GM18511 (cell line): ENCODE measurements at regions not wholly inside any gene's neighbourhood (a gene's known extent, or its start where the extent isn't known, plus 50 kb on each side); places are given as distances from the start of the nearest gene placed in this dataset.
"Not testable (repeated sequence)": the region's sequence is repeated elsewhere in the genome, so short reads cannot be mapped to it uniquely, and the experiment has no call there.

Experiments
- ATAC-seq: cut with Tn5 transposase; IDR thresholded peaks from one replicate; pipeline ENCODE4 v1.9.1; 2021; ENCODE audit warnings: mild to moderate bottlenecking, moderate library complexity; ENCODE audit not compliant: unreplicated experiment

DNA sequence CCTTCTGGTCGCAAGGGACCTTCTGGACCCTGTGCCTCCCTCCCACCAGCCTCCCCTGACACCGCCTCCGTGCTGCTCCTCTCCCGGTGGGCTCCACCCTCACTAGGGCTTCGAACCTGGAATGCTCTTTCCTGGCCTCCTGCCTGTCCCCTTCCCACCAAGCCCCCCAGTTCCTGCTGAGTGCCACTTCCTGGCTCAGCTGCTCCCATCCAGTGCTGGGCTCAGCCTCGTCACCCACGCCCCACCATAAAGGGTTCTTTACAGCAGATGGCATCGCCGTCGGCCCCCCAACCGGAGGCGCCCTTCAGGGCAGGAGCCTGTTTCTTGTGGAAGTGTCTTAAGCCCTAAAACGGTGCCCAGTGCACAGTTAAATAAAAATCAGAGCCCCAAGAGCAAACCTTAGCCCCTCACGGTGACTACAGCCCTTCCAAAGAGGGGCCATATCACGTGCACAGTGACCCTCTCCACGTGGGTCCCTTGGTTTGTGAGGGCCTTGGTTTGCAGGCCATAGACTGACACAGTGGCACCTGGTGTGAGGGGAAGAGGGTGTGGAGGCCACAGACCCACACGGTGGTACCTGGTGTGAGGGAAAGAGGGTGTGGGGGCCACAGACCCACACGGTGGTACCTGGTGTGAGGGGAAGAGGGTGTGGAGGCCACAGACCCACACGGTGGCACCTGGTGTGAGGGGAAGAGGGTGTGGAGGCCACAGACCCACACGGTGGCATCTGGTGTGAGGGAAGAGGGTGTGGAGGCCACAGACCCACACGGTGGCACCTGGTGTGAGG is 111.4 kb downstream of the METRNL start:
- no peak for ATAC-seq

DNA sequence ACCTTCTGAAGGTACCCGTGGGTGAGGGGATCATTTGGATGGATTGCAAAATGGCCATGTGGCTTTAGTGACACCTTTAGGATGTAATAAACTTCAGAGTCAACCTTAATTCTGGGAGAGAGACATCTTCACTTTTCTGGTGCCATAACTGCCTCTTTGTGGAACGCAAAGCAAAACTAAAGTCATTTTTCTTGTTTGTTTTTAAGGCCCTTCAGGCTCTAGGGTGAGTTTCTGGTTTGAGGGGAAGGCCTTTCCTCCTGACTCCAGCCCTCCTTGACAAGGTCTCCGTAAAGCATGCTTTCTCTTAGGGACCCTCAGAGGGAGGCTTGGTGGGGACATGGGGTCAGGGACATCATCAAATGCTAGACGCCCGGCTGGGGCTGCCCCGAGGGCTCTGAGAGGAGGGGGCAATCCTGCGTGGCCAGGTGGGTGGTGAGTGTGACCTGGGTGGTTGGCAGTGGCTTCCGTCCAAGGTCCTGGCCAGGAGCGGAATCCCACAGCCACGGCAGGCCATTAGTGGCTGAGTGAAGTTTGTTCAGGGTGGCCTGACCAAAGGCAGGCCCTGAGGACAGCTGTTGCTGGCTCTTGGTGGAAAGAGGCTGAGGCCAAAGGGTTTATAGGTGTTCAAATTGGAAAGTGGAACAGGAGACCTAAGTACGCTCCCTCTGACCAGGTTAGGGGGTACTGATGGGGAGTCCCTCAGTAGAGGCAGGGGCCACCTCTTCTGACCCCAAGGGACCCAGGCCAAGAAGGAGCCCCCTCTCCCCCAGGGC is 112.2 kb downstream of the METRNL start:
- ATAC-seq = no peak

DNA sequence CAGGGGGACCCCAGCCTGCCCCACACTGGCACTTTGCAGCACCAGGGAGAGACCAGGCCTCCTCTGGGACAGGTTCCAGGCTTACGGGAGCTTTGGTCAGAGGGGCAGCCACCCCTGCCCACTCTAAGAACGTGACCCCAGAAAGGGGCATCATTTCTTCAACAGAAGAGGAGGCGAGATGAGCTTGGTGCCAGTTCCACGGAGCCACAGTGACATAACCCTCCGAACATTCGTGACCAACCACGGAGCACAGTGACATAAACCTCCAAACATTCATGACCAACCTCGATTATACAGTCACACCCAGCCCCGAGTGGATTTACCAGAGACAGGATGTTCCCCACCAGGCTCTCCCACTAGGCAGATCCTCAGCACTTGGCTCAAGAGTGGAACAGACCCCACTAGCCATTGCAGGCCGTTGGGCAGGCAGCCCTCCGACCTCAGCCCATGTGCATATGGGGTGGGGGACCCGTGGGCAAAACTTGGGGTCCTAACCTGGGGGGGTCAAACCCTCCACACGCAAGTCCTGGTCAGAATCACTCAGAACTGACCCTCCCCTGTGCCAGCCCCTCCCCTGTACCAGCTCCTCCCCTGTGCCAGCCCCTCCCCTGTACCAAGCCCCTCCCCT is 112.9 kb downstream of the METRNL start:
- ATAC-seq = no peak

DNA sequence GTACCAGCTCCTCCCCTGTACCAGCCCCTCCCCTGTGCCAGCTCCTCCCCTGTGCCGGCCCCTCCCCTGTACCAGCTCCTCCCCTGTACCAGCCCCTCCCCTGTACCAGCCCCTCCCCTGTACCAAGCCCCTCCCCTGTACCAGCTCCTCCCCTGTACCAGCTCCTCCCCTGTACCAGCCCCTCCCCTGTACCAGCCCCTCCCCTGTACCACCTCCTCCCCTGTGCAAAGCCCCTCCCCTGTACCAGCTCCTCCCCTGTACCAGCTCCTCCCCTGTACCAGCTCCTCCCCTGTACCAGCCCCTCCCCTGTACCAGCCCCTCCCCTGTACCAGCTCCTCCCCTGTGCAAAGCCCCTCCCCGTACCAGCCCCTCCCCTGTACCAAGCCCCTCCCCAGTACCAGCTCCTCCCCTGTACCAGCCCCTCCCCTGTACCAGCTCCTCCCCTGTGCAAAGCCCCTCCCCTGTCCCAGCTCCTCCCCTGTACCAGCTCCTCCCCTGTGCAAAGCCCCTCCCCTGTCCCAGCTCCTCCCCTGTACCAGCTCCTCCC is 113.5 kb downstream of the METRNL start:
- not testable (repeated sequence) for ATAC-seq

DNA sequence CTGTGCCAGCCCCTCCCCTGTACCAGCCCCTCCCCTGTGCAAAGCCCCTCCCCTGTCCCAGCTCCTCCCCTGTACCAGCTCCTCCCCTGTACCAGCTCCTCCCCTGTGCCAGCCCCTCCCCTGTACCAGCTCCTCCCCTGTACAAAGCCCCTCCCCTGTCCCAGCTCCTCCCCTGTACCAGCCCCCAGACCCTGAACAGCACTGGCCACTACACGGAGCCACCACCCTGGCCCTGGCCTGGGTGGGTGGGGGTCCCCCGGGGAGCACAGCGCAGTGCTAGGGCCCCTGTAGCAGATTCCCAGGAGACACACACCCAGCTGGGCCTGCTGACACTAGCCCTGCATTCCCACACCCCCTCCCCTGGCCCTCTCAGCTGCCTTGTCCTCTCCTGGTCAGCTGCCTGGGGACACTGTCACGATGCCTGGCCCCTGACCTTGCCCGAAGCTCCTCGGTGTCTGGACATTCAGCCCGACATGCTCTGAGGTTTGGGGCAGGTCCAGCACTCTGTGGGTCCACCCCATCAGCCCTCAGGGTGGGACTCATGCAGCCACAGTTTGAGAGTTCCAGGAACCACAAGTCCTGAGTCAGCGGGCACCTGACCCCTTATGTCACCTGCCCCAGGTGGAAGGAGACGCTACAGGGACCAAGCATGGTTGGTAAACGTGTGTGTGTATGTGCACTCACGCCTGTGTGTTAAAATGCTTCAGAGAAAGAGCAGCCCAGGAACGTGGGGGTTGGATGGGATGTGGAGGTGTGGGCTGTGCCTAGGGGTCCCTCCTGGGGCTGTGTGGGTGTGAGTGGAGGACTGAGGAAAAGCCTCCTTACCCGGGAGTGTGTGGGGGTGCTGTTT is 114.2 kb downstream of the METRNL start:
- no peak for ATAC-seq

DNA sequence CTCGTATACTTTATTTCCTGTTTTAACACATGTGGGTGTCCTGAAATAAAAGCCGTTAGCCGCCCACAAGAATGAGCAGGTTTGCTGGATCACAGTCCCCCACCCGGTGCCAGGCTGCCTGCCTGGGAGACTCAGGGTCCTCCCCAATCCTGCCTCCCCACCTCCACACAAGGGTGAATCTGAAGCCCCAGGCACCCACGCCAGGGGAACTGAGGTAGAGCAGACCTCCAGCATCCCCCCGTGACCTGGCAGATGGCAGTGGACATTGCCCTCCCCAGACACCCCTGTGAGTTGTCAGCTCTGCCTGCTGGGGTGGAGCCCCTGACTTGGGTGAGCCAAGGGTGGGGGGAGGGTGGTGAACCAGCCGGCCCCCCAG is 114.8 kb downstream of the METRNL start:
- ATAC-seq = no peak

DNA sequence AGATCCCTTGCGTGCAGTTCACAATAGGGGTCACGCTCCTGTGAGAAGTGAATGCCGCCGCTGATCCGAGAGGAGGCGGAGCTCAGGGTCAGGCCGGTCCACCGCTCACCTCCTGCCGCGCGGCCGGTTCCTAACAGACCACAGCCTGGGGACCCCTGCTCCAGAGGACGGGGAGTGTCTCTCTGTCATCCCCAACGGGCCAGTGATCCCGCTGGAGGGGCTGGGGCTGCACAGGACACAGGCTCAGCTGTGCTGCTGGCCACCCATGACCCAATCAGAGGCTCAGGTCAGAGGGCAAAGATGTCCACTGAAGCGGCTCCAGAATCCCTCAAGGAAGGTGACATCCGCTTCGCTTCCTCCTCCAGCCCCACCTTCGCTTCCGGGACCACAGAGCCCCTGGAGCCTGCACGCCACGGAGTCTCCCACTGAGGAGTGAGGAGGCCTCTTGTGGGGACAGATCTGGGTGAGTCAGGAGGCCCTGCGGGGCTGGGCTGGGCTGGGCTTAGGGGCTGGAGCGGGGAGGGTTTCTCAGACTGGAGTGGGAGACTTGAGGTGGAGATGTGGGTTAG is 115.4 kb downstream of the METRNL start:
- ATAC-seq = no peak

DNA sequence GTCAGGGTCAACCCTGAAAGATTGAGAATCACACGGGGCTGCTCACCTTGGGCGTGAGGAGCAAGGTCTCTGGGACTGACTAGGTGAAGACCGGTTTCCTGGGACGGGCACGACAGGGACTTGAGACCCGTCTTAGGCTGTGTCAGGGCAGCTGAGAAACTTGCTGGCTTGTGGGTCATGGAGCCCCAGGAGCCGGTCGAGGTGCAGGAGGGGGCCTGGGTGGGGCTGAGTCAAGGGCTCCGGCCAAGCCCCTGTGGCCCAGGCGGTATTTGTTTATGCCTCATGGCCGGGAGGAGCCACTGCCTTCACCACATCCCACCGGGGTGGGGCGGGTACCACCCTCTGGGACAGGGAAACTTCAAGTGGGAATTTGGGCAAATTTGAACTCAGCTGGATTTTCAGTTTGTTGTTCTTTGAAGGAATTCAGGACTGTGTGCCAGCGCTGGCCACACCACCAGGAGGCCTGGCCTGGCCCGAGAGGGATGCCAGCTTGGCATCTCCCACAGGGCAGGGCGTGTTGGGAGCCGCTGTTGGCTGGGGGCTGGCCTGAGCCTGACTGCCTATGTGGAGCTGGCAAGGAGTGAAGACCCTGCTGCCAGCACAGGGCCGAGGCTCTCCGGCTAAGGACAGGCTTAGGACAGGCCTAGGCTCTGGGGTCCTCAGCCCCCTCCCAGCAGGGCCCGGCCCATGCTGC is 116.1 kb downstream of the METRNL start:
- no peak for ATAC-seq

DNA sequence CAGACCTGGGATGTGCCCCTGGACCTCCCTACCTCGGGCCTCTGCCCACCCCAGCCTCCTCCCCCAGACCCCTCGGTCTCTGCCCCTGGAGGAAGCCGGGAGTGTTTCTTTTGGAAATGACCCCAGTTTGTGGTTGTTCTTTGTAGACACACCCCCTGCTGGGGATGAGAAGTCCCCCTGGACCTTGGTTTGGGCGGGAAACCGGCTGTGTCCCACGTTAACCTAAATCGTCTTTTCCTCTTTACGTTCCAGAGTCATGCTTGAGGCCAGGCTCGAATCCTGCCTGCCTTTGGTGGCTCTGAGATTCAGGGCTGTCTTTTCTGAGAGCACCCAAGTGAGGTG is 116.6 kb downstream of the METRNL start:
- ATAC-seq = no peak

DNA sequence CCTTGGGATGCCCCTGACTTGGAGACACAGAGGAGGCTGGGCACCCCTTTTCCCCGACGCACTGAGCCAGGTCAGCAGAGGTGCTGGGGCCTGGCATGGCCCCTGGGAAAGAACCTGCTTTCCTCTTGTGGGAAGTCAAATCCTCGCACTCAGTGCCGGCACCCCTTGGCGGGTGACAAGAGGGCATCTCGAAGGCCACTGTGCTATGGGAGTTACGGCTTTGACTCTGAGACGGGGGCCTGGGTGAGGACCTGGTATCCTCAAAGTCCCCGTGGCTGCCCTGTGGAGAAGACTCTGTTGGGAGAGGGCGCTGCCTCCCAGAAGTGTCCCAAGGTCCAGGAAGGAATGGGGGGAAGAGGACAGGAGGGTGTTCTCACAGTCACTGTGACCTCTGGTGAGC is 117.0 kb downstream of the METRNL start:
- ATAC-seq = no peak

DNA sequence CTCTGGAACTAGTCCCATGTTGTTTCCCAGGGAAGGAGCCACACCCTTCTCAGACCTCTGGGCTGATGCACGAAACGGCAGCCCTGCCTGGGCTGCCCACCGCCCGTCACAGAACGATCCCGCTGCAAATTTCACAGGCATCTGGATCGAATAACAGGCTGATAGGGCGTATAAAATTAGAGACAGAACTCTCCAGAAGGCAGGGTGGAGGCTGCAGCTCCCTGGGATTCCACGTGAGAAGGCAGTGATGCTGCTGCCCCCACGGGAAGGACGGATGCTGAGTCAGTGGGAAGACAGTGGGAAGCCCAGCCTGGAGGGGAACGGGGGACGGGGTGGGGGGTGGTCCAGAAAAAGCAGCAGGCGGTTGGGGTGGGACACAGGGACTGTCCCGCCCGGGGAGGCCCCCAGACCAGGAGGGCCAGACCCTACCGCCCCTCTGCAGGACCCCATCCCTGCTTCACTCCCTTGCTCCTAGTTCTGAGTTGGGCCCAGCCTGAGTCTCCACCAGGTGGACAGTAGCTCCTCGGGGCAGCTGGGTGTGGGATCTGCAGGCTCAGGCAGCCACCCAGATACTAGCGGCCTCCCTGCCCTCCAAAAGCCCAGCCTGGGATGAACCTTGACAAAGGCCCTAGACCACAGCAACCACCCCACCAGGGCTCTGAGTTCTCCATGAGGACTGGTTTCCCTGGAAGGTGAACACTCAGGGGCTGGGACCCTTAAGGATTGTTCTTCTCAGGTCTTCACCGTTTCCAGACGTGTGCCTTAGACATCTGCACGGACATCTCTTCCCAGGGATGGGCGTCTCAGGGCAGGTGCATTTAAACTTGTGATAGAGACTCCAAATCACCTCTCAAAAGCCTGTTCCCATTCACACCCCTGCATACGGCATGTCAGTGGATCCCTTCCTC is 117.8 kb downstream of the METRNL start:
- ATAC-seq = no peak

DNA sequence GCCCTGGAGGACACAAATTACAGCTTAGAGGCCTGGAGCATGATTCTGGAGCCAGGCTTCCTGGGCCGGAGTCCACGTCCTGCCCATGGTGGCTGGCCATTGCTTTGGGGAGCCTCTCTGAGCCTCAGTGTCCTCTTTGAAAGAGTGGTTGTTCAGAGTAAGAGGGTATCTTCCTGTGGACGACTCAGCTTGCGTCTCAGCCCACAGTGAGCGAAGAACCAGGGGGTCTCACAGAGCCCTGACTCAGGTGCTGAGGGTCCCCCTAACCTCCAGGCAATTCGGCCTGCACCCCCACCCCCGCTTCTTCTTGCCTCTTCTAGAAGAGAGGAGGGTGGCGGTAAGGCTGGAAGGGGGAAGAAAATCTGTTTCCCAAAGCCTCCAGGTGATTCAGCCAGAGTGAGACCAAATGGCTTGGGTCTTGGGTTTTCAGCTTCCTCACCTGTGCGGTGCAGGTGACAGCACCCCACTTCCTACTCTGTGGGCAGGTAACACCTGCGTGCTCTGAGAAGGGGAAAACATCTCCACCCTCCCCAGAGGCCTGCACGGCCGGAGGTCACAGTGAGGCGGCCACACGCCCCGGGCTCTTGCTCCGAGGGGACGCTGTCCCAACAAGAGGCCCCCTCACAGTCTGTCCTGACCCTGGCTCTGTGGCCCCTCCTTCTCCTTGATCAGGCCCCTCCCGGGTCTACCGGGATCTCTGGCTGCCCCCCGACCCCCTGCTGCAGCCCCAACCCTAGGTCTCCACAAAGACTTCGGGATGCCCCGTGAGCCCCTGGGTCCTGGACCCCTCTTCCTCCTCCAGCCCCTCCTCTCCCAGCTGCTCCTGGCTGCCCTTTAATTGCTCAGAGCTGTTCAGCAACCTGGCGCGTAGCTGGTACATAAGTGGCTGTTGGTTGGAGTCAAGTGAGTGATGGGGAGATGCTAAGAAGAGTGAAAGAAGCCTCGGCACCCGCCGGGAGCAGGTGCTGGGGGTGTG is 119.2 kb downstream of the METRNL start:
- ATAC-seq = no peak

DNA sequence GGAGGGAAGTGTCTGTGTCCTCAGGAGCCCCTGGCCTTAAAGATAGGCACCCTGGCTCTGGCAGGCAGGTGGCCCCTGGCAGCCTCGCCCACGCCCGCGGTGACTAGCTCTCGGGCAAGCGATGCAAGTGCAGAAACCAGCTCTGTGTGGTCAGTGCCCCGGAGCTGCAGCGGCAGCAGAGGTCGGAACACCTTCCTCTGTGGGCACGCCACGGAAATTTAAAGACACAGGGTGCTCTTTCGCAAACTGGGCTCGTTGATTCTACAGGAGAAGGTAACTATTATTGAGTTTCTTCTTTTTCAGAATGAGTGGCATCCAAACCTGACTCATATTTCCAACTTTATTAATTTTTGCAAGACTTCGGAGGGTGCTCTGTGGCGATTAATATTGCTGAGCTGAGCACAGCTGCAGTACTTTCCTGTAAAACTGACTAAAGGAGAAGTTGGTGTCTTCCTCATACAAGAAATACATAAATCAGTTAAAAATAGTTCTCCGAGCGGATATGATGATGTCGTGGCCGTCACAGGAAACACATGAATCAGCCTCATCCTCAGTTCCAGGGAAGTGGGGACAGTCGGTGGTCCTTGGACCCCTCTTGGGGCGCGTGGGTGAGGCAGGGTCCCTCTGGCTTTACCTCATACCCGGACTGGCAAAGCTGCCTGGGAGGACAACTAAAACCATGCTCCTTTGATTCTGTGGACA is 120.2 kb downstream of the METRNL start:
- ATAC-seq = no peak

DNA sequence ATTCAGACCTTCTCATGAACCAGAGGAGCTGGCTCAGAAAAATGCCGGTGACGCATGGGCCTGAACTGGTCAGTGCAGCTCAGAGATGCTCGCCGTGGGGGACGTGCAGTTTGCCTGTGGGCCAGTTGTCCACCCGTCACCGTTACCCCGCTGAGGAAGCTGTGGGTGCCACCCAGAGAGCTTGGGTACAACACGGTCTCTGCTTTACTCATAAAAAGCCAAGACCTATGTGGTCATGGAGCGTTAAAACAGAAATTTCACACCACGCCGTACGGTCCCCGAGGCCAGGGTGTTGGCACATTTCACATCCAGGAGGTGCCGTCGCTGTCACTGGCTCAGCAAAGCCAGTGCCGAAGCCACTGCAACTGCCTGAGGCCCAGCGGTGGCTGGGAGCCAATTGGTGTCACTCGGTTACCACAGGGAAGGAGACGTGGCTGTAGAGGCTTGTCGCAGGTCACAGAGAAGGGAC is 120.9 kb downstream of the METRNL start:
- peak; percentile 64 for ATAC-seq

DNA sequence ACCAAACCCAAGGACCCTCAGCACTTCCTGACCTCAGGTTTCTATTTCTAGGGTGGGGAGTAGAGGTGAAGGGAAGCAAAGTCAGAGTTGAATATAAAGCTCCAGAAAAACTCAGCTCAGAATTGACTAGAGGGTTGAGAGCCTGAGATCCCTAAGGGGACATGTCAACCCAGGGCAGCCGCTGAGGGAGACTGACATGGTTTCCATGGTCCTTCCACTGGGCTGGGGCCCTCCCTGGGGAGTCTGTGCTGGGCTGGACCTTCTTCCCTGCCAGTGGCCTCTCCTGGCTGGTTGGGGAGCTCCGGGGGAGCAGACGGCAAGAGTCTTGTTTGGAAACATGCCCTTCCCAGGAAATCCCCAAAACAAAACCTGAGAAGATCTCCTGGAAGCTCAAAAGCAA is 121.3 kb downstream of the METRNL start:
- ATAC-seq = no peak

DNA sequence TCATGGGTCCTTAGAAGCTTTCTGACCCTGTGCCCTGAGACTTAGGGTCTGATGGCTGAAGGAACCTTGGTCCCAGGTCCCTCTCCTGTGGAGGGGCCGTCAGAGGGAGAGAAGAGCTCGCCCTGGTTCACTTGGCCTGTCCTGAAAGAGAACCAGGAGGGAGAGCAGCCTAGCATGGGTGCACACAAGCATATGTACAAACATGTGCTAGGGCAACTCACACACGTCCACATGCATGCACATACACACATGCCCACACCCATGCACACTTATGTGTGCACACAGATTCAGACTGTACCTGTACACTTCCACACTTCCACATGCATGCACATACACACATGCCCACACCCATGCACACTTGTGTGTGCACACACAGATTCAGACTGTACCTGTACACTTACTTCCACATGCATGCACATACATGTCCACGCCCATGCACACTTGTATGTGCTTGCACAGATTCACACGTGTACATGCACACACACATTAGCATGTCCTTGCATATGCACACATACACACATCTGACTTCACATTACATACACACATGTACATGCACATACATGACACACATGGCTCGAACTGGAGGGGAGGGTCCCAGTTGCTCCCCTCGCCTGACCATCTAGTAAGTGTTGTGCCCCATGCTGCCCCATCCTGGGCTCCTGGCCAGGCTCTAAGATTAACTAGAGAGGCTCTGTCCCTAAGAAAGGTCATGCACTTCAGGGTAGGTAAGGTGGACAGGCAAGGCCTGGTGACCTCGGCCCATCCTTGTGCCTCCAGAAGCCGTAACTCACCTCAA is 122.0 kb downstream of the METRNL start:
- ATAC-seq = no peak
